ENCODE measurements at regions not wholly inside any gene's neighbourhood (a gene's known extent, or its start where the extent isn't known, plus 50 kb on each side); places are given as distances from the start of the nearest gene placed in this dataset.

DNA sequence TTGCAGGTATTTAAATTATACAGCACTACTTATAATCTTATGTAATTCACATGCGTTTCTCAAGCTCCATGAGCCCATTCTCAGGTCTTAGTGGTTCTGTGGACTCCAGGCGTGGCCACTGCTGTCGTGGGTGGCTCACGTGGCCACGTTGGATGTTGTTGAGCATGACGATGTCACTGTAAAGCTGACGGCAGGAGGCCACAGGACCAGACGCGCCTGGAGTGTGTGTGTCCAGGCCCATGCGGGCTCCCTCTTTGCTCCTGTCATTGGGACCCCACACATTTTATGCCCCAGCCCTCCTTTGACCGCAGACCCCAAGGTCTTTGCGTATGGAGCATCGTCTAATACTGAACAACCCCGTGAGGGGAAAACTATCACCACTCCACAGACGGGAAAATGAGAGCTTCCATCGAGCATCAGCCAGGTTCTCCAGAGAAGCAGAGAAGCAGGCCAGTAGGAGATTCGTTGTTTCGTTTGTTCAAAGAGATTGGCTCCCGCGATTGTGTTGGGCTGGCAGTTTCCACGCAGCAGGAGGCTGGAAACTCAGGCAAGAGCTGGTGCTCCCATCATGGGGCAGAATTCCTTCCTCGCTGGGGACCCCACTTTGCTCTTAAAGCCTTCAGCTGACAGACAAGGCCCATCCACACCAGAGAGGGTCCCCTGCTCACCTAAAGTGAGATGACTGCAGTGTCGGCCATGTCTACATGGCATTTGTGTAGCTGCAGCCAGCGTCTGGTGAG, 129.3 kb upstream of the SPACA7 start:
- in situ Hi-C loops (cut with HindIII; ENCODE audit: low pct_unique_long_range_greater_than_20kb, low sequenced_read_pairs), result no loop called here
- DNase-seq (ENCODE audit: low read depth, low spot score), result no peak

DNA sequence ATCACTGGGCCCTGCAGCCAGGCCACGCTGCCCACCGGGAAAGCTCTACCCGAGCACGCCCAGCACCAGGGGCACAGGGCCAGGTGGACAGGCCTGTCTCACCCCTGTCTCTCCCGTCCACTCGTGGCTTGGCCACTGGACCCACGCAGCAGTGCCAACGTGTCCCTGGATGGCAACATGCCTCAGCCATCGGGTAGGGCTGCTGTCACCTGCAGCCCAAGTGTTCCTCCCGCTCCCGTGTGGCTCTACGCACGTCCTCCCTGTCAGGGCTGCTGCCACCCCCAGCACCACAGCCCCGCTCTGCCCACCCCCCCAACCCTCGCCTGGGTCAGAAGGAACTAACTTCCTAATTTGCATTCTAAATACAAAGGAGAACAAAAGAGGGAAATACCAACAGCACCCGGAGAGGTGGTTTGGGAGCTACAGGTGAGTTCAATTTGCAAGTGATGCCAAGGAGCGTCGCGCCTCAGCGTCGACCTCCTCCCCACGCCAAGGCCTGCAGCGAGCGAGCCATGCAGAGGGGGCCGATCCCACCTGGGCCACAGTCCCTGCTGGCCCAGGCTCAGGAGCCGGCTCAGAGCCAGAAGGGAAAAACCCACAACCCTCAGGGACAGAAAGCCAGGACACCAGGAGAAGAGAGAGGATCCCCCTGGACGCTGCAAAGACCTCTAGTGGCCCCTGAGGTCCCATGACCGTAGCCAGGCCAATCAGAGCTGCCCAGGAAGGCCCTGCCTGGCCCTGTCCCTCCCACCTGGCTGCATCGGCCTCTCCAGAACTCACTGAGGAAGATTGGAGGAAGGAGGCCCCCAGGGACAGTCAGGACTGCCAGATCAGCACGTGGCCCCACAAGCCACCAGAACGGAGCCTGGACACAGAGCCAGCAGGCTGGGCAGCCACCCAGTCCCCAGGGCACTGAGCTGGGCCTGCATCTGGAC, 128.4 kb upstream of the SPACA7 start:
- DNase-seq (ENCODE audit: low read depth, low spot score), result no peak
- in situ Hi-C loops (cut with HindIII; ENCODE audit: low pct_unique_long_range_greater_than_20kb, low sequenced_read_pairs), result no loop called here

- in situ Hi-C loops (cut with HindIII; ENCODE audit: low pct_unique_long_range_greater_than_20kb, low sequenced_read_pairs), result no loop called here
- no peak for DNase-seq (ENCODE audit: low read depth, low spot score)
Measured at GRCh38 chr13:112248406-112248760, 127.8 kb upstream of the SPACA7 start.

- no peak for DNase-seq (ENCODE audit: low read depth, low spot score)
- in situ Hi-C loops (cut with HindIII; ENCODE audit: low pct_unique_long_range_greater_than_20kb, low sequenced_read_pairs), result no loop called here
Measured at GRCh38 chr13:112248862-112249592, 127.1 kb upstream of the SPACA7 start.

DNA sequence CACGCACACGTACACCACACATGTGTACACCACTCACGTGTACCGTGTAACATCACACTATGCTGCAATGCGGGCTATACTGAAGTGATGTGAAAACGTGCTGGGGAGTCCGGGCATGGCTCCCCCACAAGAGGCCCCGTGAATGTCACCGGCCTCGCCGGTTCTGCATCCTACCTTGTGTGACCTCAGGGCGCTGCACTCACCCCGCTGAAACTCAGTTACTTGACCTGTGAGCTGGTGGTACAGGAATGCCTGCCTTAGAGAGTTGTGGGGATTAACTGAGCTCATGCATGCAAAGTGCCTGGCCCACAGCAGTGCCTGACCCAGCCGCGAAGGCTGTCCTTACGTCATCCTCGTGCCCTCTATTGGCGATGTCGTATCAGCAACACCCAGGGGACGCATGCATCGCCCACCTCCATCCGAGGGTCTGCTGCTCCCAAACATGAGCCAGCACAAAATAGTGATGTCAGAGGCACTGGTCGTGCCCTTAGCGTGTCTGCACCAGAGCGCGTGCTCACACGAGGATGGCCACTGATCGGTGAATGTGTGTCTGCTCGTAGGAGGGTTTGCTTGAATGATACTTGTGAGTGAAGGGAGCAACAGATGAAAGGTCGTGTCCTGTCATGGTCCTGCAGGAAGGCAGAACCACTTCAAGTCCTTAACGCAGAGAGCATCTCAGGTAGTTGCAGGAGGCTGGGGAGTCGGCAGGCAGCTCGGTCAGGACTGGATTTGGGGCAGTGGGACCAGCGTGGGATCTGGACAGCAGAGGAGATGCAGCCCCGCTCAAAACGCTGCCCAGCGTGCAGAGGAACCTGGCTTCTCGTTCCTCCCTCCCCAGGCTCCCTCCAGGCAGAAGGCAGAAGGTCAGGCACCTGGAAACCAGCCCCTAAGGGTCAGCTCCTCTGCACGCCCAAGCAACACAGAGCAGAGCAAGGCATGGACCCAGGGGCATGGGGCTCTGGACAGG, 126.2 kb upstream of the SPACA7 start:
- no peak for DNase-seq (ENCODE audit: low read depth, low spot score)
- in situ Hi-C loops (cut with HindIII; ENCODE audit: low pct_unique_long_range_greater_than_20kb, low sequenced_read_pairs), result no loop called here

GRCh38 chr13:112250788-112251445, 125.2 kb upstream of the SPACA7 start:
- DNase-seq (ENCODE audit: low read depth, low spot score), result no peak
- in situ Hi-C loops (cut with HindIII; ENCODE audit: low pct_unique_long_range_greater_than_20kb, low sequenced_read_pairs), result no loop called here

DNA sequence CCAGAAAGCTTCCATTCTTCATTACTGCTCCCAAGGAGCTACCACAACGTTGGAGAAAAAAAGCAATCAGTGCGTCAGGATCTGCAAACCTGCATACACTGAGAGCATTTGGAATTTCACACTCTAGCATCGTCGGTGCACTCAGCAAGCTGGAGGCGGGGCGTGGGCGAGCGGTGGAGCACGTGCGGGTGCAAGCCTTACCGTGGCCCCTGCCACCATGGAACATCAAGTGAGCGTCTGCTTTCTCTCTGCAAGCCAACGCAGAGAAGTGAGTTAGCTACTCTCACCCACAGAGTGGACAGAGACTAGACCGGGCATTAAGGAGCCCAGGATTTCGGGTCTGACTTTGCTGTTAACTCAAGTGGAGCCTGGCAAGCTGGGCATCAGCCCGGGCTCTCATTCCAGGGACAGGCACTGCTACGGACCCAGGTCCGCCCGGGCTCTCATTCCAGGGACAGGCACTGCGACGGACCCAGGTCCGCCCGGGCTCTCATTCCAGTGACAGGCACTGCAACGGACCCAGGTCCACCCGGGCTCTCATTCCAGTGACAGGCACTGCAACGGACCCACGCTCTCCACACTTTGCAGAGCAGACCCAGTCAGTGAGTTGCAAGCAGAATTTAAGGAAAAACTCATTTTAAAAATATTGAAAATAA, 124.1 kb upstream of the SPACA7 start:
- DNase-seq (ENCODE audit: low read depth, low spot score), result no peak
- in situ Hi-C loops (cut with HindIII; ENCODE audit: low pct_unique_long_range_greater_than_20kb, low sequenced_read_pairs), result no loop called here

GRCh38 chr13:112252804-112253590, 123.2 kb upstream of the SPACA7 start:
- in situ Hi-C loops (cut with HindIII; ENCODE audit: low pct_unique_long_range_greater_than_20kb, low sequenced_read_pairs), result no loop called here
- DNase-seq (ENCODE audit: low read depth, low spot score), result no peak

GRCh38 chr13:112253631-112254030, 122.5 kb upstream of the SPACA7 start:
- no peak for DNase-seq (ENCODE audit: low read depth, low spot score)
- in situ Hi-C loops (cut with HindIII; ENCODE audit: low pct_unique_long_range_greater_than_20kb, low sequenced_read_pairs), result no loop called here

DNA sequence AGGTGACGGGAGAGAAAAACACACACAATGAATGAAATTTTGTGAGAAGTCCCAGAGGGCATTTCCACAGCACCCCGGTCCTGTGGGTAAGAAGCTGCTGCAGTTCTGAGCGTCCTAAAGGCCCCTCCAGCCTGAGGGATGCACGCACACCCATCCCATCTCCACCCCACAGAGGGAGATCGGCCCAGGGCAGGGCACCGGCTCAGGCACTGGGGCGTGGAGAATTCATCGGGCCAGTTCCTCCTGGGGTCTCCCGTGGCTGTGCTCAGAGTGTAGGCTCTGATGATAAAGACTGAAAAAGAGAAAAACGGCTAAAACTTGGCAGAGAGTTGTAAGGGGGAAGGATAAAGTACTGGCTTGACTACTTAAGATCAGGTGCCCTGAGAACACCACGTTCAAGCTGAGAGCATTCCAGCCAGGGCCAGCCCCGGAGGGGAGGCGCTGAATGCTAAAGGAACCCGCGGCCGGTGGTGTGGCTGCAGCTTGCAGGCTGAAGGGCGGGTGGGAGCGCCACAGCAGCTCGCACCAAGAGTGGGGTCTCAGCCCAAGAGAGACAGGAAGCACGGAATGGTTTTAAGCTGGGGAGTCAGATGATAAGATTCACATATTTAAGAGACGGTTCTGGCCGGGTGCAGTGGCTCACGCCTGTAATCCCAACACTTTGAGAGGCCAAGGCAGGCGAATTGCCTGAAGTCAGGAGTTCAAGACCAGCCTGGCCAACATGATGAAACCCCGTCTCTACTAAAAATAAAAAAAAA, 121.9 kb upstream of the SPACA7 start:
- in situ Hi-C loops (cut with HindIII; ENCODE audit: low pct_unique_long_range_greater_than_20kb, low sequenced_read_pairs), result no loop called here
- no peak for DNase-seq (ENCODE audit: low read depth, low spot score)

- DNase-seq (ENCODE audit: low read depth, low spot score), result no peak
- in situ Hi-C loops (cut with HindIII; ENCODE audit: low pct_unique_long_range_greater_than_20kb, low sequenced_read_pairs), result no loop called here
Measured at GRCh38 chr13:112254900-112255299, 121.3 kb upstream of the SPACA7 start.

DNA sequence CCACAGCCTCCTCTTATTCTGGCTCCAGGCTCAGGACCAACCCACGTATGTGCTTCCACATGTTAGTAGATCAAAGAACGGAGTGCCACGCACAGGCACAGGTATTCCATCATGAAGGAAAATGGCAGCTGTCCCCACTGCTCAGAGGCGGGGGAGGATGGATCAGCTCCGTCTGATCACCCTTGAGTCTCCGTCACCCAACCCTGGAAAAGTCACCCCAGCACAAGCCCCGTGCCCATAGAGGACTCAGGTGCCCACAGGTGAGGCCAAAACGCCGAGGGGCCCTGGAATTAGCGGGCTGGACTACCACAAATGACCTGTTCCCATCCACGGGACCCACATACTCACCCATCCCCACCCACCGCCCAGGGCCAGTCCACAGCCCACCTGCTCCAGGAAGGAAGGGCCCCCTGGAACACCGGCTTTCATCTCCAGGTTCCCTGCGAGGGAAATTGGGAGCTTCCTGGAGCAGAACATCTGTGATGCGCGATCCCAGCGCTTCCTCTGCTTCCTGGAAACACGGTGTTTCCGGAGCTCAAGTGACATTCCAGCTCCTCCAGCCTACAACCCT, 120.5 kb upstream of the SPACA7 start:
- DNase-seq (ENCODE audit: low read depth, low spot score), result no peak
- in situ Hi-C loops (cut with HindIII; ENCODE audit: low pct_unique_long_range_greater_than_20kb, low sequenced_read_pairs), result no loop called here

GRCh38 chr13:112256716-112257494, 119.2 kb upstream of the SPACA7 start:
- no peak for DNase-seq (ENCODE audit: low read depth, low spot score)
- in situ Hi-C loops (cut with HindIII; ENCODE audit: low pct_unique_long_range_greater_than_20kb, low sequenced_read_pairs), result no loop called here

- no peak for DNase-seq (ENCODE audit: low read depth, low spot score)
- in situ Hi-C loops (cut with HindIII; ENCODE audit: low pct_unique_long_range_greater_than_20kb, low sequenced_read_pairs), result no loop called here
Measured at GRCh38 chr13:112259511-112259910, 116.6 kb upstream of the SPACA7 start.
